SU-DHL-6 (cell line): ENCODE measurements at regions not wholly inside any gene's neighbourhood (a gene's known extent, or its start where the extent isn't known, plus 50 kb on each side); places are given as distances from the start of the nearest gene placed in this dataset.

Experiments
- H2AFZ ChIP-seq: fragments of 200-600 bp; sonication (generic); 2 replicates; pipeline ENCODE4 v1.6.1; 2014; ENCODE audit warnings: low read depth, mild to moderate bottlenecking, moderate library complexity, mixed read lengths, antibody characterized with exemption, low read length; ENCODE audit not compliant: severe bottlenecking
- H3F3A ChIP-seq: fragments of 200-600 bp; shearing (Covaris generic); 2 replicates; pipeline ENCODE4 v1.6.0; 2016; ENCODE audit warnings: antibody characterized with exemption, mild to moderate bottlenecking; ENCODE audit not compliant: insufficient read depth
- H3K27ac ChIP-seq: fragments of 200-600 bp; sonication (generic); 2 replicates; pipeline ENCODE4 v1.5.1; 2016; ENCODE audit warnings: low read depth, mild to moderate bottlenecking, low read length, moderate library complexity, mixed read lengths
- H3K27me3 ChIP-seq: fragments of 200-600 bp; sonication (generic), shearing (Covaris generic); 2 replicates; pipeline ENCODE4 v1.6.0; 2014; ENCODE audit warnings: mild to moderate bottlenecking, low read length
- H3K36me3 ChIP-seq: fragments of 200-600 bp; sonication (generic); 2 replicates; pipeline ENCODE4 v1.6.1; 2014; ENCODE audit warnings: mild to moderate bottlenecking, low read length, mixed read lengths
- H3K4me2 ChIP-seq: fragments of 300-600, 200-600 bp; shearing (Covaris generic), sonication (generic); 2 replicates; pipeline ENCODE4 v1.6.0; 2014; ENCODE audit warnings: low read length, low read depth, mild to moderate bottlenecking; ENCODE audit not compliant: poor library complexity, severe bottlenecking
- H3K4me3 ChIP-seq: fragments of 200-600 bp; sonication (generic); 2 replicates; pipeline ENCODE4 v1.5.1; 2014; ENCODE audit warnings: antibody characterized with exemption, low read length, mild to moderate bottlenecking, mixed read lengths; ENCODE audit not compliant: insufficient read depth, poor library complexity, severe bottlenecking
- H3K79me2 ChIP-seq: fragments of 200-600 bp; sonication (generic); 2 replicates; pipeline ENCODE4 v1.6.1; 2014; ENCODE audit warnings: mild to moderate bottlenecking, low read length, moderate library complexity; ENCODE audit not compliant: insufficient read depth
- H3K9ac ChIP-seq: fragments of 200-600 bp; sonication (generic); 2 replicates; pipeline ENCODE4 v1.7.0; 2014; ENCODE audit warnings: mild to moderate bottlenecking, low read length
- H3K9me2 ChIP-seq: fragments of 200-600 bp; sonication (generic); replicated peaks from 2 replicates; pipeline ENCODE4 v1.6.1; 2014; ENCODE audit warnings: low read length; ENCODE audit not compliant: insufficient read depth
- H3K9me3 ChIP-seq: fragments of 200-600 bp; sonication (generic); 2 replicates; pipeline ENCODE4 v1.6.1; 2014; ENCODE audit warnings: low read length, mixed read lengths; ENCODE audit not compliant: insufficient read depth
- H4K20me1 ChIP-seq: fragments of 200-600 bp; sonication (generic); 2 replicates; pipeline ENCODE4 v1.6.1; 2014; ENCODE audit warnings: low read depth, mild to moderate bottlenecking, antibody characterized with exemption, low read length, moderate library complexity, mixed read lengths
- EZH2phosphoT487 ChIP-seq: fragments of 200-600 bp; sonication (generic), shearing (Covaris generic); conservative IDR thresholded peaks from 2 replicates; pipeline ENCODE4 v1.6.1; 2018; ENCODE audit warnings: mild to moderate bottlenecking, antibody characterized with exemption, low read length, moderate library complexity, mixed read lengths
- TF ChIP-seq, protein P1 (sequence below): fragments of 200-600 bp; sonication (generic); IDR thresholded peaks from one replicate; pipeline ENCODE4 v1.5.1; 2017; ENCODE audit warnings: antibody characterized with exemption, mild to moderate bottlenecking, low read length, moderate library complexity; ENCODE audit not compliant: insufficient read depth, poor library complexity, severe bottlenecking

DNA sequence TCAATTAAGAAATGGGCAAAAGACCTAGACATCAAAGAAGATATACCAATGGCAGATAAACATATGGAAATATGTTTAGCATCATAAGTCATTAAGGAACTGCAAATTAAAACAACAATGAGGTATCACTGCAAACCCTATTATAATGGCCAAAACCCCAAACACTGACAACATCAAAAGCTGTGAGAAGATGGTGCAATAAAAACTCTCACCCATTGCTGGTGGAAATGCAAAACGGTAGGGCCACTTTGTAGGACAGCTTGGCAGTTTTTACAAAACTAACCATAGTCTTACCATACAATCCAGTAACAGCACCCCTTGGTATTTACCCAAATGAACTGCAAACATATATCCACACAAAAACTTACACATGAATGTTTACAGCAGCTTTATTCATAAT is 213.1 kb downstream of the UBE2E3 start:
- no peaks in the 10 kb centered on the region for H3K9me2 ChIP-seq
- no peaks in the 10 kb centered on the region for H3K36me3 ChIP-seq
- no peaks in the 10 kb centered on the region for H3K27me3 ChIP-seq
- no peak overlapping the region for H3K9ac ChIP-seq
- no peak overlapping the region for H3K27ac ChIP-seq
- no peaks in the 10 kb centered on the region for H4K20me1 ChIP-seq
- no peak overlapping the region for H3K4me2 ChIP-seq
- no peak overlapping the region for H2AFZ ChIP-seq
- H3K9me3 ChIP-seq, result no peaks in the 10 kb centered on the region
- H3K4me3 ChIP-seq, result no peak overlapping the region
- no peaks in the 10 kb centered on the region for H3F3A ChIP-seq
- TF ChIP-seq, protein P1, sequence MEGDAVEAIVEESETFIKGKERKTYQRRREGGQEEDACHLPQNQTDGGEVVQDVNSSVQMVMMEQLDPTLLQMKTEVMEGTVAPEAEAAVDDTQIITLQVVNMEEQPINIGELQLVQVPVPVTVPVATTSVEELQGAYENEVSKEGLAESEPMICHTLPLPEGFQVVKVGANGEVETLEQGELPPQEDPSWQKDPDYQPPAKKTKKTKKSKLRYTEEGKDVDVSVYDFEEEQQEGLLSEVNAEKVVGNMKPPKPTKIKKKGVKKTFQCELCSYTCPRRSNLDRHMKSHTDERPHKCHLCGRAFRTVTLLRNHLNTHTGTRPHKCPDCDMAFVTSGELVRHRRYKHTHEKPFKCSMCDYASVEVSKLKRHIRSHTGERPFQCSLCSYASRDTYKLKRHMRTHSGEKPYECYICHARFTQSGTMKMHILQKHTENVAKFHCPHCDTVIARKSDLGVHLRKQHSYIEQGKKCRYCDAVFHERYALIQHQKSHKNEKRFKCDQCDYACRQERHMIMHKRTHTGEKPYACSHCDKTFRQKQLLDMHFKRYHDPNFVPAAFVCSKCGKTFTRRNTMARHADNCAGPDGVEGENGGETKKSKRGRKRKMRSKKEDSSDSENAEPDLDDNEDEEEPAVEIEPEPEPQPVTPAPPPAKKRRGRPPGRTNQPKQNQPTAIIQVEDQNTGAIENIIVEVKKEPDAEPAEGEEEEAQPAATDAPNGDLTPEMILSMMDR, result no peak
- no peaks in the 10 kb centered on the region for H3K79me2 ChIP-seq

DNA sequence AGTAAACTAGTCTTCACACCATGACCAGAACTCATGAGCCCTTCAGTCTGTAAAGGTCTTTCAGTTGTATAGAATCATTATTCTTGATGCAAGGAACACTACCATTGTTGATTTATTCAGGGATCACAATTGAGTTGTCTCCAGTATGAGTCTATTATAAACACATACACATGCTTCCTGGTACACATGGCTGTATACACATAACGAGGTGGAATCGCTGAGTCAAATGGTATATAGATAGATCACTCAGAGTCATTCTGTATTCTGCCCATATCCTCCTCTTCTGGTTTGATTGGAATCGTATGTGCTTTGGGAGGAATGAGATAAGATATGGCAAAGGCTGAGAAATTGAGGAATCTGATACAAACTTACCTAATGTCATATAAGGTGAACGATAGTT is 216.0 kb downstream of the UBE2E3 start:
- no peak overlapping the region for H3K9ac ChIP-seq
- no peak overlapping the region for H3K4me2 ChIP-seq
- H3K36me3 ChIP-seq, result no peaks in the 10 kb centered on the region
- no peaks in the 10 kb centered on the region for H3K79me2 ChIP-seq
- no peaks in the 10 kb centered on the region for H3F3A ChIP-seq
- no peaks in the 10 kb centered on the region for H3K9me2 ChIP-seq
- H4K20me1 ChIP-seq, result no peaks in the 10 kb centered on the region
- H3K27ac ChIP-seq, result no peak overlapping the region
- no peak overlapping the region for H2AFZ ChIP-seq
- H3K9me3 ChIP-seq, result no peaks in the 10 kb centered on the region
- no peak for TF ChIP-seq EZH2phosphoT487
- TF ChIP-seq, protein P1, result no peak
- H3K27me3 ChIP-seq, result no peaks in the 10 kb centered on the region
- no peak overlapping the region for H3K4me3 ChIP-seq

DNA sequence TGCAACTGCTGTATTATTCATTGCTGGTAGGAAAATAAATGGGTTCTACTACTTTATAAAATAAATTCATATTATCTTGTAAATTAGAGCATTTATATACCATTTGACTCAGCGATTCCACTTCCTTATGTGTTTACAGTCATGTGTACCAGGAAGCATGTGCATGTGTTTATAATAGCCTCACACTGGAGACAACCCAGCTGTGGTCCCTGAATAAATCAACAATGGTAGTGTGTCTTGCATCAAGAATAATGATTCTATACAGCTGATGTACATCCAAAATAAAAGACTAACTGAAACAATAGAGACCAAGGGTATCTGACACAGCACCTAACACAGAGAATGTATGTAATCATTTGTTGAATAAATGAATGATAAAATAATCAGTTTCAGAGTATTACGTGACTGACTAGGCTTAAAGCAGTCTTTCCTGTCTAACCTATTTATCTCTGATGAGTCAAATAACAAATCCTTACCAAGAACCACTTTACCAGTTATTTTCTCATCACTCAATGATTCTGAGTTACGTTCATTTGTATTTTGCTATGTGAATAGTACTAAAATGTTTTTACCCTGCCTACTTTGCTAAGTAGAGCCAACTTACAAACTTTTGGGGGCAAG is 216.8 kb downstream of the UBE2E3 start:
- H3K9me3 ChIP-seq, result no peaks in the 10 kb centered on the region
- H3K27ac ChIP-seq, result no peak overlapping the region
- no peak overlapping the region for H3K4me3 ChIP-seq
- H3K4me2 ChIP-seq, result no peak overlapping the region
- no peaks in the 10 kb centered on the region for H3F3A ChIP-seq
- H3K9me2 ChIP-seq, result no peaks in the 10 kb centered on the region
- H2AFZ ChIP-seq, result no peak overlapping the region
- H3K27me3 ChIP-seq, result no peaks in the 10 kb centered on the region
- TF ChIP-seq EZH2phosphoT487, result no peak
- TF ChIP-seq, protein P1, result no peak
- no peaks in the 10 kb centered on the region for H3K79me2 ChIP-seq
- H4K20me1 ChIP-seq, result no peaks in the 10 kb centered on the region
- no peak overlapping the region for H3K9ac ChIP-seq
- H3K36me3 ChIP-seq, result no peaks in the 10 kb centered on the region
